ENCODE measurements at regions not wholly inside any gene's neighbourhood (a gene's known extent, or its start where the extent isn't known, plus 50 kb on each side); places are given as distances from the start of the nearest gene placed in this dataset.

DNA sequence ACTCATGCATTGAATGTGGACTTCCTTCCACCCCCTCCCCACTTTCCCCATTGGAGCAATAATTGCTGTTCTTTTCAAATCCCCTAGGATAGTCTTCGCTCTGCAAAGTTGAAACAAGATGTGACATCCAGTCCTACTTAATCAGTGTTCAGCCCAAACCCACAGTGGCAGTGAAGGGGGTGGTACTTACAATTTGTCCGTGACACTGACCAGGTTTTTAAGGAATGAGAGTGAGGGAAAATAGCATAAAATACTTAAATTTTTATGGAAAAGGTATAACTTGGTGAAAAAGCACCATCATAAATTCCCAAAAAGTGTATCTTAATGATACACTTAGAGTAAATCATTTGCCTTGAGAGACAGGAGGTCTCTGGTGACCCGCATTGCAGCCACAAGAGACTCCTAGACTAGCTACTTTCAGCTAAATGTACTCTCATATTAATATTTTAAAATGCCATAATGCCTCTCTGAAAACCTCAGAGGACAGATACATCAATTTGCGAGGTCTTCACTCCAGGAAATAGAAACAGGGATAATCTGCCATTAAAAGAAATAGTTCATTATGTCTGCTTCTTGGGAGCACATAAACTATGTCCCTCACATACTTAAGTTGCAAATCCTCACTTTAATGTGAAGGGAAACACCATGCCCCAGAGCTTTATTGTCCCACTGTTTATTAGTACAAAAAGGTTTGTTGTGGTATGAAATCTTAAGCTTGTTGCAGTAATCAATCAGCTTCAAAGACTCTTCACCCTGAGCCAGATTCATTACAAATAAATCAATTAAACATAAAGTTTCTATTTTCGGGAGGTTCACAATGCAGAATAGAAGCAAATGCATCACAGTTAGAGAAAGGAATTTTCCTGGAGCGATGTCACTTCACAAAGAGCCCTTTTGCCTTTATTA, 343.6 kb upstream of the ISL1 start:
- H3K27ac ChIP-seq (ENCODE audit: low read depth, low read length) = no peak overlapping the region
- H3K36me3 ChIP-seq (ENCODE audit: control insufficient read depth, insufficient read depth, low read length) = no peaks in the 10 kb centered on the region
- no peaks in the 10 kb centered on the region for H3K9me3 ChIP-seq (ENCODE audit: control insufficient read depth, insufficient read depth, low read length)
- H3K4me1 ChIP-seq (ENCODE audit: control insufficient read depth, insufficient read depth, low read length) = peaks cover 14% of the 10 kb centered on the region; the same call in 1 of the 2 replicates
- no peaks in the 10 kb centered on the region for H3K27me3 ChIP-seq (ENCODE audit: control insufficient read depth, insufficient read depth, low read length)
- no peak overlapping the region for H3K4me3 ChIP-seq (ENCODE audit: low read depth, low read length)
- H3K9ac ChIP-seq (ENCODE audit: low read depth, low read length) = no peak overlapping the region

DNA sequence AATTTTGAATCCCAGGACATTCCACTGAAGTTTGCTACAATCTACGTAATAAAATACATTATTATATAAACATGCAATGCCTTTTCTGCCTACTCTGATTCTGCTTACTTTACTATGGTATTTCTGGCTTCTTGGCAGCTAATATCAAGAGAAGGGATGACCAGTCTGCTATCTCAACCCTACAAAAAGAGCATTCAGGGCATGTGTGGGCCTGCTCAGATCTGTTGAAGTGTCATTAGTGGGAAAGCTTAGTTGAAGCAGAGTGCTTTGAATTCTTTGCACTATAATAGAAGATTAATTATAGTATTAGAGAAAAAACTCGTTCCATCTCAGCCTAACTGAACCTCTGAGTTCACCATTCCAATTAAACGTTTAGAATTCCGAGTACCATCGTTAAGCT, 339.5 kb upstream of the ISL1 start:
- Histone ChIP-seq H3K36me3 (ENCODE audit: control insufficient read depth, insufficient read depth, low read length) (no peaks in the 10 kb centered on the region), H3K4me3 (ENCODE audit: low read depth, low read length) (no peak overlapping the region), H3K4me1 (ENCODE audit: control insufficient read depth, insufficient read depth, low read length) (peaks cover 7% of the 10 kb centered on the region; the same call in 1 of the 2 replicates), H3K9ac (ENCODE audit: low read depth, low read length) (no peak overlapping the region), H3K27me3 (ENCODE audit: control insufficient read depth, insufficient read depth, low read length) (no peaks in the 10 kb centered on the region), H3K27ac (ENCODE audit: low read depth, low read length) (no peak overlapping the region), H3K9me3 (ENCODE audit: control insufficient read depth, insufficient read depth, low read length) (no peaks in the 10 kb centered on the region)

DNA sequence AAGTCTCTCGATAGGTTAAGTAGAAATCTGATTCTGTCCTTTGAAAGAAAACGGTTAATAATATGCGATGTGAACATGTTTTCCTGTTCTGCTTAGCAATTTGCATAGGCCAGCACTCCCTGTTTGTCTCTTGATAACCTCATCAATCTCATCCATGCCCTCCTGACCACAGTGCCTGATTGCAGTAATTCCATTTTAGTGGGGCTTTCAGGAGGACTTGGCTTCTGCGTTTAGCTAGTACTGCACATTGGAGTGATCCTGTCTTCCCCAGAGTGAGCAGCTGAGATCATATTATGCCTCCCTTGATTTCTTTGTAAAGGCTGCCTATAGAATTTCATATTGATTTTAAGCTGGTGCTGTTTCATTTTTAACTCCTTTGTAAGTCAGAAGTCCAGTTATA, 335.9 kb upstream of the ISL1 start:
- Histone ChIP-seq H3K4me3 (ENCODE audit: low read depth, low read length) (no peak overlapping the region), H3K9me3 (ENCODE audit: control insufficient read depth, insufficient read depth, low read length) (no peaks in the 10 kb centered on the region), H3K27me3 (ENCODE audit: control insufficient read depth, insufficient read depth, low read length) (no peaks in the 10 kb centered on the region), H3K27ac (ENCODE audit: low read depth, low read length) (no peak overlapping the region), H3K36me3 (ENCODE audit: control insufficient read depth, insufficient read depth, low read length) (no peaks in the 10 kb centered on the region), H3K9ac (ENCODE audit: low read depth, low read length) (no peak overlapping the region), H3K4me1 (ENCODE audit: control insufficient read depth, insufficient read depth, low read length) (no peaks in the 10 kb centered on the region)

GRCh38 chr5:51053361-51053760, 329.9 kb upstream of the ISL1 start:
- Histone ChIP-seq H3K9me3 (ENCODE audit: control insufficient read depth, insufficient read depth, low read length) (no peaks in the 10 kb centered on the region), H3K27me3 (ENCODE audit: control insufficient read depth, insufficient read depth, low read length) (no peaks in the 10 kb centered on the region), H3K27ac (ENCODE audit: low read depth, low read length) (no peak overlapping the region), H3K4me3 (ENCODE audit: low read depth, low read length) (no peak overlapping the region), H3K36me3 (ENCODE audit: control insufficient read depth, insufficient read depth, low read length) (no peaks in the 10 kb centered on the region), H3K9ac (ENCODE audit: low read depth, low read length) (no peak overlapping the region), H3K4me1 (ENCODE audit: control insufficient read depth, insufficient read depth, low read length) (no peaks in the 10 kb centered on the region)

DNA sequence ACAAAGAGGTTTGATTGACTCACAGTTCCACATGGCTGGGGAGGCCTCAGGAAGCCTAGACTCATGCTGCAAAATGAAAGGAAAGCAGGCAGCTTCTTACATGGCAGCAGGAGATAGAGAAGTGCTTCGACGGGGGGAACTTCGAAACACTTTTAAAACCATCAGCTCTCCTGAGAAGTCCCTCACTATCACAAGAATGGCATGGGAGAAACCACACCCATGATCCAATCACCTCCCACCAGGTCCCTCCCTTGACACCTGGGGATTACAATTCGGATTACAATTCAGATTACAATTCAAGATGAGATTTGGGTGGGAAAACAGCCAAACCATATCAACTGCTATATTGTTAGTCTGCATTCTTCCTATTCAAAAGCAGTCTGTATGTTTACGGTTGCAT, 322.3 kb upstream of the ISL1 start:
- Histone ChIP-seq H3K4me3 (ENCODE audit: low read depth, low read length) (no peak overlapping the region), H3K36me3 (ENCODE audit: control insufficient read depth, insufficient read depth, low read length) (no peaks in the 10 kb centered on the region), H3K4me1 (ENCODE audit: control insufficient read depth, insufficient read depth, low read length) (no peaks in the 10 kb centered on the region)

GRCh38 chr5:51072937-51073336, 310.3 kb upstream of the ISL1 start:
- Histone ChIP-seq H3K27ac (ENCODE audit: low read depth, low read length) (no peak overlapping the region), H3K36me3 (ENCODE audit: control insufficient read depth, insufficient read depth, low read length) (no peaks in the 10 kb centered on the region)

More for the DNA sequence above, 322.3 kb upstream of the ISL1 start:
- Histone ChIP-seq H3K27me3 (ENCODE audit: control insufficient read depth, insufficient read depth, low read length) (no peaks in the 10 kb centered on the region), H3K9ac (ENCODE audit: low read depth, low read length) (no peak overlapping the region), H3K9me3 (ENCODE audit: control insufficient read depth, insufficient read depth, low read length) (no peaks in the 10 kb centered on the region), H3K27ac (ENCODE audit: low read depth, low read length) (no peak overlapping the region)

GRCh38 chr5:51082741-51083140, 300.5 kb upstream of the ISL1 start:
- no peak overlapping the region for H3K27ac ChIP-seq (ENCODE audit: low read depth, low read length)
- no peaks in the 10 kb centered on the region for H3K27me3 ChIP-seq (ENCODE audit: control insufficient read depth, insufficient read depth, low read length)
- no peak overlapping the region for H3K4me3 ChIP-seq (ENCODE audit: low read depth, low read length)
- H3K9me3 ChIP-seq (ENCODE audit: control insufficient read depth, insufficient read depth, low read length) = no peaks in the 10 kb centered on the region
- H3K9ac ChIP-seq (ENCODE audit: low read depth, low read length) = no peak overlapping the region
- H3K36me3 ChIP-seq (ENCODE audit: control insufficient read depth, insufficient read depth, low read length) = no peaks in the 10 kb centered on the region
- H3K4me1 ChIP-seq (ENCODE audit: control insufficient read depth, insufficient read depth, low read length) = no peaks in the 10 kb centered on the region

More at GRCh38 chr5:51072937-51073336, 310.3 kb upstream of the ISL1 start:
- H3K9me3 ChIP-seq (ENCODE audit: control insufficient read depth, insufficient read depth, low read length) = no peaks in the 10 kb centered on the region
- H3K9ac ChIP-seq (ENCODE audit: low read depth, low read length) = no peak overlapping the region
- H3K4me3 ChIP-seq (ENCODE audit: low read depth, low read length) = no peak overlapping the region
- H3K4me1 ChIP-seq (ENCODE audit: control insufficient read depth, insufficient read depth, low read length) = no peaks in the 10 kb centered on the region
- H3K27me3 ChIP-seq (ENCODE audit: control insufficient read depth, insufficient read depth, low read length) = no peaks in the 10 kb centered on the region

DNA sequence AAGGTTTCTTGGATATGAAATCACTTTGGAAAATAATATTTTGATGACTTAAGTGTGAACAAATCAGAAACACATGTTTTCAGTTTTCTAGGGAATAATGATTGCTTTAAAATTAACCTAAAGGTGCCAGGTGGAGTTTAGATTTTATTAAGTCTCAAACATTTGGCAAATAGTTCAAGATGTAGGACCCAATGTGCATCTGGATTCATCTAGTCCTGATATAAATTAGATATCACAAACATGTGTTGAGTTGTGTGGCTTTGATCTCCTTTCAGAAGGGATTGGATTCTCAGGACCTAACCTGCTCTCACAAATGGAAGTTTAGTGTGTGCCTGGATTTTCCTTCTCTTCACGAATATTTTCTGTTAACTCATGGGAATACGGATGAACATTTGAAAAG, 291.4 kb upstream of the ISL1 start:
- H3K36me3 ChIP-seq (ENCODE audit: control insufficient read depth, insufficient read depth, low read length) = no peaks in the 10 kb centered on the region
- no peak overlapping the region for H3K27ac ChIP-seq (ENCODE audit: low read depth, low read length)
- H3K4me1 ChIP-seq (ENCODE audit: control insufficient read depth, insufficient read depth, low read length) = no peaks in the 10 kb centered on the region
- H3K9me3 ChIP-seq (ENCODE audit: control insufficient read depth, insufficient read depth, low read length) = no peaks in the 10 kb centered on the region
- H3K27me3 ChIP-seq (ENCODE audit: control insufficient read depth, insufficient read depth, low read length) = no peaks in the 10 kb centered on the region
- H3K9ac ChIP-seq (ENCODE audit: low read depth, low read length) = no peak overlapping the region
- H3K4me3 ChIP-seq (ENCODE audit: low read depth, low read length) = no peak overlapping the region

- no peaks in the 10 kb centered on the region for H3K27me3 ChIP-seq (ENCODE audit: control insufficient read depth, insufficient read depth, low read length)
- no peak overlapping the region for H3K27ac ChIP-seq (ENCODE audit: low read depth, low read length)
- H3K9ac ChIP-seq (ENCODE audit: low read depth, low read length) = no peak overlapping the region
- no peak overlapping the region for H3K4me3 ChIP-seq (ENCODE audit: low read depth, low read length)
- no peaks in the 10 kb centered on the region for H3K9me3 ChIP-seq (ENCODE audit: control insufficient read depth, insufficient read depth, low read length)
- no peaks in the 10 kb centered on the region for H3K36me3 ChIP-seq (ENCODE audit: control insufficient read depth, insufficient read depth, low read length)
- H3K4me1 ChIP-seq (ENCODE audit: control insufficient read depth, insufficient read depth, low read length) = no peaks in the 10 kb centered on the region
Measured at GRCh38 chr5:51095486-51095885, 287.8 kb upstream of the ISL1 start.

DNA sequence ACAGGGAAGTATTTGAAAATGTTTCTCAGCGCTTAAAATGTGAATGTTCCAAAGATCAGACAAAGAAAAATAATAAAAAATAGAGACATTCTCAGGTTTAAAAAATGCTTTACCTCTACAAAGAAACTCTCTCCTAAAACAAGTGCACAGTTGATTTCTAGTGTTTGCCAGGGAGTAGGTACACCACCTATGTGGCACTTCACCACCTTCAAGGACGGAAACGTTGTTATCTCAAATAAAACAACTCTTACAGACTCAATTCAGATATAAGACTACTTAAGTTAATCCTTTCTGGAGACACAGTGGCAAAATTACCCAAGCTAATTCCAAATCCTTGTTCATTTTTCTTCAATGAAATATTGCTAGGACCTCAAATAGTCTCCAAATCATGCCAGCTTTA, 286.4 kb upstream of the ISL1 start:
- H3K27me3 ChIP-seq (ENCODE audit: control insufficient read depth, insufficient read depth, low read length) = no peaks in the 10 kb centered on the region
- H3K9me3 ChIP-seq (ENCODE audit: control insufficient read depth, insufficient read depth, low read length) = no peaks in the 10 kb centered on the region
- no peaks in the 10 kb centered on the region for H3K4me1 ChIP-seq (ENCODE audit: control insufficient read depth, insufficient read depth, low read length)
- no peak overlapping the region for H3K4me3 ChIP-seq (ENCODE audit: low read depth, low read length)
- H3K27ac ChIP-seq (ENCODE audit: low read depth, low read length) = no peak overlapping the region
- no peak overlapping the region for H3K9ac ChIP-seq (ENCODE audit: low read depth, low read length)
- no peaks in the 10 kb centered on the region for H3K36me3 ChIP-seq (ENCODE audit: control insufficient read depth, insufficient read depth, low read length)

- Histone ChIP-seq H3K27ac (ENCODE audit: low read depth, low read length) (no peak overlapping the region), H3K4me1 (ENCODE audit: control insufficient read depth, insufficient read depth, low read length) (no peaks in the 10 kb centered on the region), H3K9me3 (ENCODE audit: control insufficient read depth, insufficient read depth, low read length) (no peaks in the 10 kb centered on the region), H3K4me3 (ENCODE audit: low read depth, low read length) (no peak overlapping the region), H3K9ac (ENCODE audit: low read depth, low read length) (no peak overlapping the region), H3K36me3 (ENCODE audit: control insufficient read depth, insufficient read depth, low read length) (no peaks in the 10 kb centered on the region), H3K27me3 (ENCODE audit: control insufficient read depth, insufficient read depth, low read length) (no peaks in the 10 kb centered on the region)
Measured at GRCh38 chr5:51099173-51099853, 283.9 kb upstream of the ISL1 start.
